NB4 (cell line): ENCODE measurements at regions not wholly inside any gene's neighbourhood (a gene's known extent, or its start where the extent isn't known, plus 50 kb on each side); places are given as distances from the start of the nearest gene placed in this dataset.

Experiments used
- CTCF ChIP-seq: IDR thresholded peaks from one replicate; pipeline ENCODE4 v1.5.1; 2012; ENCODE audit warnings: low read depth, low read length
- MAX ChIP-seq: IDR thresholded peaks from 2 replicates; pipeline ENCODE4 v1.6.1; 2011; ENCODE audit warnings: low read depth, low read length
- MYC ChIP-seq: IDR thresholded peaks from 2 replicates; pipeline ENCODE4 v1.6.1; 2011; ENCODE audit warnings: low read depth, low read length
- POLR2A ChIP-seq: IDR thresholded peaks from 2 replicates; pipeline ENCODE4 v1.6.1; 2011; ENCODE audit warnings: mild to moderate bottlenecking; ENCODE audit not compliant: insufficient read length; ENCODE audit errors: extremely low read depth

- no peak for TF ChIP-seq POLR2A
- TF ChIP-seq MYC, result no peak
- TF ChIP-seq CTCF, result no peak
- TF ChIP-seq MAX, result no peak
Measured at GRCh38 chr17:53971361-53971760, 148.6 kb downstream of the KIF2B start.
